ENCODE measurements at regions not wholly inside any gene's neighbourhood (a gene's known extent, or its start where the extent isn't known, plus 50 kb on each side); places are given as distances from the start of the nearest gene placed in this dataset.

DNA sequence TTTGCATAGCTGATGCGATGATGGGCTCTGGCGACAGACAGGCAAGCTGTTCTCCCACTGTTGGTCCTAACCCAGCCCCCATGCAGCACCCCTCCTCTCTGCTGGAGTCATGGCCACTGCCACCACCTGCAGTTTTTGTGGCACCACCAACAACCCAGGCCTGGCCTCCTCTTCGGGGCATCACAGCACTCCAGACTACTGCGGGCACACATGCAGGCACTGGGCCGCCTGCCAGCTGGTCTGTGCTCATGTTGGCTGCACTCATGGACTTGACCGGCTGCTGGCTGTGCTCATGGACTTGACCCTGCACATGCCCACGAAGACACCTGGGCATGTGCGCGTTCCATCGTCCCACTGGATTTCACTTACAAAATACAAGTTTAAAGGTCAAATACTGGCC is 130.9 kb upstream of the TMEM108 start:
- no peaks in the 10 kb centered on the region for H3K9me2 ChIP-seq (ENCODE audit: low read depth, low read length)
- H3K9me3 ChIP-seq (ENCODE audit: low read length), result no peaks in the 10 kb centered on the region
- H3K4me3 ChIP-seq (ENCODE audit: low read depth, low read length, poor library complexity, severe bottlenecking), result no peak overlapping the region
- H3K4me2 ChIP-seq (ENCODE audit: low read length), result no peak overlapping the region
- no peak for TF ChIP-seq EZH2 (IDR thresholded peaks at IDR 0.05; ENCODE audit: borderline replicate concordance, low read length)
- TF ChIP-seq, protein P1, sequence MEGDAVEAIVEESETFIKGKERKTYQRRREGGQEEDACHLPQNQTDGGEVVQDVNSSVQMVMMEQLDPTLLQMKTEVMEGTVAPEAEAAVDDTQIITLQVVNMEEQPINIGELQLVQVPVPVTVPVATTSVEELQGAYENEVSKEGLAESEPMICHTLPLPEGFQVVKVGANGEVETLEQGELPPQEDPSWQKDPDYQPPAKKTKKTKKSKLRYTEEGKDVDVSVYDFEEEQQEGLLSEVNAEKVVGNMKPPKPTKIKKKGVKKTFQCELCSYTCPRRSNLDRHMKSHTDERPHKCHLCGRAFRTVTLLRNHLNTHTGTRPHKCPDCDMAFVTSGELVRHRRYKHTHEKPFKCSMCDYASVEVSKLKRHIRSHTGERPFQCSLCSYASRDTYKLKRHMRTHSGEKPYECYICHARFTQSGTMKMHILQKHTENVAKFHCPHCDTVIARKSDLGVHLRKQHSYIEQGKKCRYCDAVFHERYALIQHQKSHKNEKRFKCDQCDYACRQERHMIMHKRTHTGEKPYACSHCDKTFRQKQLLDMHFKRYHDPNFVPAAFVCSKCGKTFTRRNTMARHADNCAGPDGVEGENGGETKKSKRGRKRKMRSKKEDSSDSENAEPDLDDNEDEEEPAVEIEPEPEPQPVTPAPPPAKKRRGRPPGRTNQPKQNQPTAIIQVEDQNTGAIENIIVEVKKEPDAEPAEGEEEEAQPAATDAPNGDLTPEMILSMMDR (IDR thresholded peaks at IDR 0.05; ENCODE audit: low read length), result no peak
- H3K4me1 ChIP-seq (ENCODE audit: insufficient read depth, low read length, severe bottlenecking), result no peaks in the 10 kb centered on the region
- H3K79me2 ChIP-seq (ENCODE audit: insufficient read depth, low read length), result no peaks in the 10 kb centered on the region
- no peak overlapping the region for H2AFZ ChIP-seq (ENCODE audit: low read length)
- no peak overlapping the region for H3K9ac ChIP-seq (ENCODE audit: low read length)
- H3F3A ChIP-seq (ENCODE audit: insufficient read depth, low read length), result no peaks in the 10 kb centered on the region
- H3K27me3 ChIP-seq (ENCODE audit: insufficient read depth, low read length), result no peaks in the 10 kb centered on the region
- H3K27ac ChIP-seq (ENCODE audit: low read depth, low read length, poor library complexity, severe bottlenecking), result no peak overlapping the region
- H3K36me3 ChIP-seq (ENCODE audit: insufficient read depth, low read length), result no peaks in the 10 kb centered on the region
- no peaks in the 10 kb centered on the region for H4K20me1 ChIP-seq (ENCODE audit: insufficient read depth, low read length)

DNA sequence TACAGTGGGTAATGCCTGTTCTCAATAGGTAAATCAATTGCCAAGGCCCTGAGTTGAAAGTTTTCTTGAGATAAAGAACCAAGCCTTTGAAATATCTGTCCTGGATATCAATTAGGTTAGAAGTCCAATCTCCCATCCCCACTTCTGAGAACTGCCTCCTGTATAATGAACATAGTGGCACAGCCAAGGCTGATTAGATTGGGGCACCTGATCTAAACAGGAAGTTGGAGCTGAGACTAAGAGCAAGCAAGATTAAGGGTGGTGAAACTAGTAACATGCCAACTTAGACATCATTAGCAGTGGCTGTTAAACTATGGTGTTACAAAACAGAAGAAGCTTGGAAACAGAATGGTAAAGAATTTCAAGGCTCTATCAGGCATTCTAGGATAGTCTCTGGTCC is 137.7 kb upstream of the TMEM108 start:
- Histone ChIP-seq H3K4me1 (ENCODE audit: insufficient read depth, low read length, severe bottlenecking) (no peaks in the 10 kb centered on the region), H3K9ac (ENCODE audit: low read length) (no peak overlapping the region), H3K79me2 (ENCODE audit: insufficient read depth, low read length) (no peaks in the 10 kb centered on the region), H3K36me3 (ENCODE audit: insufficient read depth, low read length) (no peaks in the 10 kb centered on the region), H2AFZ (ENCODE audit: low read length) (no peak overlapping the region), H3K4me2 (ENCODE audit: low read length) (no peak overlapping the region), H3K27me3 (ENCODE audit: insufficient read depth, low read length) (peaks cover 4% of the 10 kb centered on the region; the same call in 1 of the 2 replicates), H3K9me3 (ENCODE audit: low read length) (no peaks in the 10 kb centered on the region), H3K9me2 (ENCODE audit: low read depth, low read length) (no peaks in the 10 kb centered on the region), H3F3A (ENCODE audit: insufficient read depth, low read length) (no peaks in the 10 kb centered on the region), H4K20me1 (ENCODE audit: insufficient read depth, low read length) (no peaks in the 10 kb centered on the region), H3K4me3 (ENCODE audit: low read depth, low read length, poor library complexity, severe bottlenecking) (no peak overlapping the region), H3K27ac (ENCODE audit: low read depth, low read length, poor library complexity, severe bottlenecking) (no peak overlapping the region)
- no peak for TF ChIP-seq EZH2 (IDR thresholded peaks at IDR 0.05; ENCODE audit: borderline replicate concordance, low read length)
- TF ChIP-seq, protein P1 (IDR thresholded peaks at IDR 0.05; ENCODE audit: low read length), result no peak

DNA sequence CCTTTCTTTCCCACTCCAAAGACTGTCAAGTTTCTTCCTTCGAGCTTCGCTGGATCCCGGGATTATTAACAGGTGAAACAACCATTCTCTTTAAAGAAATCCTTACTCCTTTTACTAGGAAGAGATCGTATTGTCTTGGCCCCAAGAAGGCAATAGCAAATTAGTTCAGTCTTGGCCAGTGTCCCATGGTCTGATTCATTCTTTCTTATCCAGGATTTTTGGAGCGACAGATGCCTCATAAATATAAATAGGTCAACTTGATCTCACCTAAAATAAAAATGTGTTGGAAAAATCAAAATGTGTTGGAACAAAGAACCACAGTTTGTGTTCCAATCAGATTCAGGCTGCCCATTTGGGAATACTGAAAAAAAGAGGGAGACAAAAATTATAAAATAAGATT is 140.1 kb upstream of the TMEM108 start:
- Histone ChIP-seq H3K36me3 (ENCODE audit: insufficient read depth, low read length) (no peaks in the 10 kb centered on the region), H3K27me3 (ENCODE audit: insufficient read depth, low read length) (peaks cover 4% of the 10 kb centered on the region; the same call in 1 of the 2 replicates), H3K9ac (ENCODE audit: low read length) (no peak overlapping the region), H2AFZ (ENCODE audit: low read length) (no peak overlapping the region), H3K9me2 (ENCODE audit: low read depth, low read length) (no peaks in the 10 kb centered on the region), H3K9me3 (ENCODE audit: low read length) (no peaks in the 10 kb centered on the region), H3K79me2 (ENCODE audit: insufficient read depth, low read length) (no peaks in the 10 kb centered on the region), H3K4me1 (ENCODE audit: insufficient read depth, low read length, severe bottlenecking) (no peaks in the 10 kb centered on the region), H3K27ac (ENCODE audit: low read depth, low read length, poor library complexity, severe bottlenecking) (no peak overlapping the region), H3K4me3 (ENCODE audit: low read depth, low read length, poor library complexity, severe bottlenecking) (no peak overlapping the region), H4K20me1 (ENCODE audit: insufficient read depth, low read length) (no peaks in the 10 kb centered on the region), H3K4me2 (ENCODE audit: low read length) (no peak overlapping the region), H3F3A (ENCODE audit: insufficient read depth, low read length) (no peaks in the 10 kb centered on the region)
- TF ChIP-seq, protein P1 (IDR thresholded peaks at IDR 0.05; ENCODE audit: low read length), result no peak
- no peak for TF ChIP-seq EZH2 (IDR thresholded peaks at IDR 0.05; ENCODE audit: borderline replicate concordance, low read length)
